ENCODE measurements at regions not wholly inside any gene's neighbourhood (a gene's known extent, or its start where the extent isn't known, plus 50 kb on each side); places are given as distances from the start of the nearest gene placed in this dataset.

GRCh38 chr5:68418201-68418600 is 202.6 kb downstream of the PIK3R1 start:
- Histone ChIP-seq H3K9me2 (replicated peaks; ENCODE audit: control insufficient read depth, low read length) (no peaks in the 10 kb centered on the region), H3K4me2 (ENCODE audit: low read length) (no peak overlapping the region), H3F3A (ENCODE audit: control insufficient read depth, insufficient read depth) (no peaks in the 10 kb centered on the region), H3K4me3 (ENCODE audit: low read length) (no peak overlapping the region), H3K79me2 (ENCODE audit: control insufficient read depth, low read length) (no peaks in the 10 kb centered on the region), H3K36me3 (ENCODE audit: control insufficient read depth, low read length) (no peaks in the 10 kb centered on the region), H3K27me3 (ENCODE audit: control insufficient read depth, low read length) (no peaks in the 10 kb centered on the region), H3K9me3 (ENCODE audit: control insufficient read depth, insufficient read depth, low read length) (peaks cover 3% of the 10 kb centered on the region; the same call in 1 of the 2 replicates), H3K27ac (ENCODE audit: low read depth, low read length) (no peak overlapping the region), H4K20me1 (ENCODE audit: control insufficient read depth, insufficient read depth, low read depth, low read length) (no peaks in the 10 kb centered on the region), H3K4me1 (ENCODE audit: control insufficient read depth, low read length) (peaks cover 11% of the 10 kb centered on the region)
- TF ChIP-seq EZH2phosphoT487 (IDR thresholded peaks at IDR 0.05; ENCODE audit: borderline replicate concordance, low read length): no peak
- TF ChIP-seq, protein P1, sequence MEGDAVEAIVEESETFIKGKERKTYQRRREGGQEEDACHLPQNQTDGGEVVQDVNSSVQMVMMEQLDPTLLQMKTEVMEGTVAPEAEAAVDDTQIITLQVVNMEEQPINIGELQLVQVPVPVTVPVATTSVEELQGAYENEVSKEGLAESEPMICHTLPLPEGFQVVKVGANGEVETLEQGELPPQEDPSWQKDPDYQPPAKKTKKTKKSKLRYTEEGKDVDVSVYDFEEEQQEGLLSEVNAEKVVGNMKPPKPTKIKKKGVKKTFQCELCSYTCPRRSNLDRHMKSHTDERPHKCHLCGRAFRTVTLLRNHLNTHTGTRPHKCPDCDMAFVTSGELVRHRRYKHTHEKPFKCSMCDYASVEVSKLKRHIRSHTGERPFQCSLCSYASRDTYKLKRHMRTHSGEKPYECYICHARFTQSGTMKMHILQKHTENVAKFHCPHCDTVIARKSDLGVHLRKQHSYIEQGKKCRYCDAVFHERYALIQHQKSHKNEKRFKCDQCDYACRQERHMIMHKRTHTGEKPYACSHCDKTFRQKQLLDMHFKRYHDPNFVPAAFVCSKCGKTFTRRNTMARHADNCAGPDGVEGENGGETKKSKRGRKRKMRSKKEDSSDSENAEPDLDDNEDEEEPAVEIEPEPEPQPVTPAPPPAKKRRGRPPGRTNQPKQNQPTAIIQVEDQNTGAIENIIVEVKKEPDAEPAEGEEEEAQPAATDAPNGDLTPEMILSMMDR (IDR thresholded peaks at IDR 0.05; ENCODE audit: low read depth, low read length, poor library complexity, severe bottlenecking): no peak

GRCh38 chr5:68418680-68419079 is 203.1 kb downstream of the PIK3R1 start:
- Histone ChIP-seq H3K27ac (ENCODE audit: low read depth, low read length) (no peak overlapping the region), H3F3A (ENCODE audit: control insufficient read depth, insufficient read depth) (no peaks in the 10 kb centered on the region), H3K4me1 (ENCODE audit: control insufficient read depth, low read length) (peaks cover 11% of the 10 kb centered on the region), H3K79me2 (ENCODE audit: control insufficient read depth, low read length) (no peaks in the 10 kb centered on the region), H3K36me3 (ENCODE audit: control insufficient read depth, low read length) (no peaks in the 10 kb centered on the region), H3K9me2 (replicated peaks; ENCODE audit: control insufficient read depth, low read length) (no peaks in the 10 kb centered on the region), H3K4me2 (ENCODE audit: low read length) (no peak overlapping the region), H3K27me3 (ENCODE audit: control insufficient read depth, low read length) (no peaks in the 10 kb centered on the region), H3K9me3 (ENCODE audit: control insufficient read depth, insufficient read depth, low read length) (peaks cover 3% of the 10 kb centered on the region; the same call in 1 of the 2 replicates), H3K4me3 (ENCODE audit: low read length) (no peak overlapping the region), H4K20me1 (ENCODE audit: control insufficient read depth, insufficient read depth, low read depth, low read length) (no peaks in the 10 kb centered on the region)
- TF ChIP-seq, protein P1 (IDR thresholded peaks at IDR 0.05; ENCODE audit: low read depth, low read length, poor library complexity, severe bottlenecking): no peak
- TF ChIP-seq EZH2phosphoT487 (IDR thresholded peaks at IDR 0.05; ENCODE audit: borderline replicate concordance, low read length): no peak

DNA sequence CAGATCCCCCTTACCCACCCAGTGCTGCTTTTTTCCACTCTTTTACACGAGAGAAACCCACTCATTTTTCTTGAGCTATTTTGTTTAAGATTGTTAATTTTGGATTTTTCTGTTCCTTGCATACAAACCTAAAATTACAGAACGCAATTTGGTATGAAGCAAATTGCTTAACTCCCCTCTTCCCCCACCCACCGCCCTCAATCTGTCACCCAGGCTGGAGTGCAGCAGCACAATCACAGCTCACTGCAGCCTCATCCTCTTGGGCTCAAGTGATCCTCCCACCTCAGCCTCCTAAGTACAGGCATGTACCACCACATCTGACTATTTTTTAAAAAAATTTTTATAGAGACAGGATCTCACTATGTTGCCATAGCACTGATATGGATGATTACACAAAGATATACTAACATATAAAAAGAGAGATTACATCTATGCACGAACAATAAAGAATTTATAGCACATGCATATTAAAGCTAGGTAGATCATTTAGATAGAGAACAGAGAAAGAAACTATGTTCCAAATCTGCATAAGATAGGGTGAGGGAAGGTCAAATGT is 203.6 kb downstream of the PIK3R1 start:
- no peaks in the 10 kb centered on the region for H3K36me3 ChIP-seq (ENCODE audit: control insufficient read depth, low read length)
- no peaks in the 10 kb centered on the region for H3K9me2 ChIP-seq (replicated peaks; ENCODE audit: control insufficient read depth, low read length)
- no peak overlapping the region for H3K4me2 ChIP-seq (ENCODE audit: low read length)
- TF ChIP-seq EZH2phosphoT487 (IDR thresholded peaks at IDR 0.05; ENCODE audit: borderline replicate concordance, low read length): no peak
- TF ChIP-seq, protein P1 (IDR thresholded peaks at IDR 0.05; ENCODE audit: low read depth, low read length, poor library complexity, severe bottlenecking): no peak
- H3K79me2 ChIP-seq (ENCODE audit: control insufficient read depth, low read length): no peaks in the 10 kb centered on the region
- no peak overlapping the region for H3K4me3 ChIP-seq (ENCODE audit: low read length)
- H3F3A ChIP-seq (ENCODE audit: control insufficient read depth, insufficient read depth): no peaks in the 10 kb centered on the region
- no peaks in the 10 kb centered on the region for H3K27me3 ChIP-seq (ENCODE audit: control insufficient read depth, low read length)
- no peaks in the 10 kb centered on the region for H4K20me1 ChIP-seq (ENCODE audit: control insufficient read depth, insufficient read depth, low read depth, low read length)
- peaks cover 3% of the 10 kb centered on the region; the same call in 1 of the 2 replicates for H3K9me3 ChIP-seq (ENCODE audit: control insufficient read depth, insufficient read depth, low read length)
- no peak overlapping the region for H3K27ac ChIP-seq (ENCODE audit: low read depth, low read length)
- peaks cover 11% of the 10 kb centered on the region for H3K4me1 ChIP-seq (ENCODE audit: control insufficient read depth, low read length)

Data from DOHH2 (cell line).